ENCODE measurements at regions not wholly inside any gene's neighbourhood (a gene's known extent, or its start where the extent isn't known, plus 50 kb on each side); places are given as distances from the start of the nearest gene placed in this dataset.
"Not testable (repeated sequence)": the region's sequence is repeated elsewhere in the genome, so short reads cannot be mapped to it uniquely, and the experiment has no call there.

DNA sequence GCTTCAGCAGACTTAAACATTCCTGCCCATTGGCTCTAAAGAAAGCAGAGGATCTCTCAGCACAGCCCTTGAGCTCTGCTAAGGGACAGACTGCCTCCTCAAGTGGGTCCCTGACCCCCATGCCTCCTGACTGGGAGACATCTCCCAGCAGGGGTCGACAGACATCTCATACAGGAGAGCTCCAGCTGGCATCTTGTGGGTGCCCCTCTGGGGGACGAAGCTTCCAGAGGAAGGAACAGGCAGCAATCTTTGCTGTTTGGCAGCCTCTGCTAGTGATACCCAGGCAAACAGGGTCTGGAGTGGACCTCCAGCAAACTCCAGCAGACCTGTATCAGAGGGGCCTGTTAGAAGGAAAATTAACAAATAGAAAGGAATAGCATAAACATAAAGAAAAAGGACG lies 485.1 kb downstream of the ATP23 start:
- H3K36me3 Mint-ChIP-seq (ENCODE audit: insufficient read depth); ATAC-seq; H3K4me3 Mint-ChIP-seq; DNase-seq; H3K9me3 Mint-ChIP-seq: not testable (repeated sequence)
- H3K4me1 Mint-ChIP-seq (ENCODE audit: low read depth), result peaks cover 14% of the 10 kb centered on the region
- H3K27me3 Mint-ChIP-seq (ENCODE audit: low read depth), result peaks cover 17% of the 10 kb centered on the region

DNA sequence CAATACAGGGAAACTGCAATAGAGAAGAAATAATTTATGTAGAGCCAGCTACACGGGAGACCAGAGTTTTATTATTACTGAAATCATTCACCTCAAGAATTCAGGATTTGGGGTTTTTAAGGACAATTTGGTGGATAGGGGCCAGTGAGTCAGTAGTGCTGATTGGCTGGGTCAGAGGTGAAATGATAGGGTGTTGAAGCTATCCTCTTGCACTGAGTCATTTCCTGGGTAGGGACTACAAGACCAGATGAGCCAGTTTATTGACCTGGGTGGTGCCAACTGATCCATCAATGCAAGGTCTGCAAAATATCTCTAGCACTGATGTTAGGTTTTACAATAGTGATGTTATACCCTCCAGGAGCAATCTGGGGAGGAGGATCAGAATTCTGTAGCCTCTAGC lies 486.3 kb downstream of the LRIG3 start:
- H3K36me3 Mint-ChIP-seq (ENCODE audit: insufficient read depth), result no peaks in the 10 kb centered on the region
- ATAC-seq, result no peak
- H3K27me3 Mint-ChIP-seq (ENCODE audit: low read depth), result no peaks in the 10 kb centered on the region
- H3K9me3 Mint-ChIP-seq, result no peaks in the 10 kb centered on the region
- H3K4me3 Mint-ChIP-seq, result no peak overlapping the region
- DNase-seq, result no peak
- H3K4me1 Mint-ChIP-seq (ENCODE audit: low read depth), result no peaks in the 10 kb centered on the region

DNA sequence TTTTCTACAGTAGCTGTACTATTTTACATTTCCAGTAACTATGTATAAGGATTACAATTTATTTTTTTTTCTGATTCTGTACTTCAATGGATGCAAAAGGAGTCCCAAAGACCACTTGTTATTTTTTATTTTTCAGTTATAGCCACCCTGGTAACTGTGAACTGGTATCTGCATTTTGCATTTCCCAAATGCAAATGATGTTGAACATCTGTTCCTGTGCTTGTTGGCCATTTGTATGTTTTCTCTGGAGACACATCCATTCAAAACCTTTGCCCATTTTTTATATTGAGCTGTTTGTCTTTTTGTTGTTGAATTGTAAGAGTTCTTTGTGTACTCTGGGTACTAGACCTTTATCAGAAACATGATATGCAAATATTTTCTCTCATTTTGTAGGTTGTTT lies 485.6 kb downstream of the LRIG3 start:
- Mint-ChIP-seq H3K36me3 (ENCODE audit: insufficient read depth) (no peaks in the 10 kb centered on the region), H3K4me1 (ENCODE audit: low read depth) (no peaks in the 10 kb centered on the region), H3K9me3 (no peaks in the 10 kb centered on the region), H3K4me3 (no peak overlapping the region), H3K27me3 (ENCODE audit: low read depth) (no peaks in the 10 kb centered on the region)
- DNase-seq, result no peak
- no peak for ATAC-seq

DNA sequence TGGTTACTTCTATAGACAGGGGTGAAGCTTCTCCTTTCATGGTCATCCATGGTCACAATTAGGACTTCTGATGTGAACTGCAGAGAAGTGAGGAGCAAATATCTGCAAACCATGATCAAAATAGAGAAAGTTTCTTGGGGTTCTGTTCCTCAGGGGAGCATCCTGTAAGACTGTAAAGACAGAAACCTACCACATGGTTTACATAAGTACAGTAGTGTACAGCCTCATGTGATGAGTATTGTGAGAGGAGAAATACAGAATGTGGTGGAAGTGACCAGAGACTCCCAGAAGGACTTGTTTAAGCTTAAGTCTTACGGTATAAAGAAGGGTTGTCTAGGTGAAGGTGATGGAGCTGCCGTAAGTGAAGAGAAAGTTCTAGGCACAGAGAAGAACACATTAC lies 484.7 kb downstream of the LRIG3 start:
- no peaks in the 10 kb centered on the region for H3K36me3 Mint-ChIP-seq (ENCODE audit: insufficient read depth)
- H3K9me3 Mint-ChIP-seq, result no peaks in the 10 kb centered on the region
- no peaks in the 10 kb centered on the region for H3K4me1 Mint-ChIP-seq (ENCODE audit: low read depth)
- H3K27me3 Mint-ChIP-seq (ENCODE audit: low read depth), result no peaks in the 10 kb centered on the region
- H3K4me3 Mint-ChIP-seq, result no peak overlapping the region
- ATAC-seq, result no peak
- DNase-seq, result no peak

DNA sequence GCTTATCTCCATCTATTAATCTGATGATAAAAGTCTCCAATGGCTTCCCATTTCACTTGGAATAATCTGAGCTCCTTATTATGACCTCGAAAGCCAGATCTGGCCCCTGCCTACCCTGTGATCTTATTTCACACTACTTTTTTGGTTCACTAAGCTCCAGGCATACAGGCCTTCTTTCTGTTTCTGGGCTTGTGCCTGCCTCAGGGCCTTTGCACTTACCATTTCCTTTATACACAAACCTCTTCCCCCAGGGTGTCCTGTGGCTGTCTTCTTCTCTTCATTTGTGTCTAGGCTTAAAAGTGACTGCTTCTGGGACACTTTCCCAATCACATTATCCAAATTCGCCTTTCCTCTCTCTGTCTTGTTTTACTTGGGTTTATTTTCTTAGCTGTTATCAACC lies 478.8 kb downstream of the LRIG3 start:
- Mint-ChIP-seq H3K4me3 (no peak overlapping the region), H3K36me3 (ENCODE audit: insufficient read depth) (no peaks in the 10 kb centered on the region), H3K4me1 (ENCODE audit: low read depth) (no peaks in the 10 kb centered on the region), H3K9me3 (no peaks in the 10 kb centered on the region), H3K27me3 (ENCODE audit: low read depth) (no peaks in the 10 kb centered on the region)
- DNase-seq, result no peak
- no peak for ATAC-seq

DNA sequence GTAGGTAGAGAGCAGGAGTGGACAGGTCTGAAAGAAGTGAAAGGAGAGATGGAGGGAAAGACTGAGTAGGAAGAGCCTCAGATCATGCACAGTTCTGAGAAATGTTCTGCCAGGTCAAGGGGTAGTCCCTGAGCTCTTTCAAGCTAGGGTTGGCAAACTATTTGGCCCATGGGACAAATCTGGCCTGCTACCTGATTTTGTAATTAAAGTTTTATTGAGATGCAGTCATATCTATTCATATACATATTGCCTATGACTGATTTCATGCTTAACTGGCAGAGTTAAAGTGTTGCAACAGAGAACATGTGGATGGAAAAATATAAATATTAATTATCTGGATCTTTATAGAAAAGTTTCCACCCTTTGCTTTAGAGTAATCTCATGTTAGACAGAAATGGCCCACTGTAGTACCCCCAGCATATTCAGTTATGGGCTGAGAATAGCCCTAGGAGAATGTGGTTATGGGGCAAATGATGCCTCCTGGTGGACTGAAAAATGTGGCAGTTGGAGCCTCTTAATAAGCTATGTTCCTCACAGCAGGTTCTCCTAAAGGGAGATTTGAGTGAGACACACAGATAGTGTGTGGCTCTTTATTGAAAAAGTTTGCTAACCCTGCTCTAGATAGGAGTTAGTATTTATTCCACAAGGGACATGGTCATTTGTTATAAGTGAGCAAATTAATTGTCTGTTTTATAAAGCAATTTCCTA lies 476.9 kb downstream of the LRIG3 start:
- Mint-ChIP-seq H3K9me3 (no peaks in the 10 kb centered on the region), H3K4me3 (no peak overlapping the region), H3K36me3 (ENCODE audit: insufficient read depth) (no peaks in the 10 kb centered on the region), H3K27me3 (ENCODE audit: low read depth) (peaks cover 2% of the 10 kb centered on the region), H3K4me1 (ENCODE audit: low read depth) (no peaks in the 10 kb centered on the region)
- DNase-seq (no peak), ATAC-seq (no peak)

DNA sequence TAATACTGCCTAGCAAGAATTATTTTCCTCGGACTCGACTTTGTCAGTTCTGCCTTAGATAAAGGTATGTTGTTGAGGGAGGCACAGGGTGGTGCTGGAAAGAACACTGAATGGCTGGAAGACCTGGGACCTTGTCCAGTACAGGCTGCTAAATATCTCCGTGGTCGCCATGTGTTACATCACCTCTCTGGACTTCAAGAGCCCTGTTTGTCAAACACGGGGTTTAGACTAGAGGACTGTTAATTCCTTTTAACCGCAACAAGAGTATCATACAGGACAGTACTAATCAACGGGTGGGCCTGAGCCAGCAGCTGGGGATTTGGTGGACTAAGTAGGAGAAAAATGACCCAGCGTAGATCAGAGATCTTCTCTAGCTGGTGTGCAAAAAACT lies 476.3 kb downstream of the LRIG3 start:
- ATAC-seq, result no peak
- Mint-ChIP-seq H3K9me3 (no peaks in the 10 kb centered on the region), H3K4me1 (ENCODE audit: low read depth) (no peaks in the 10 kb centered on the region), H3K4me3 (no peak overlapping the region), H3K36me3 (ENCODE audit: insufficient read depth) (no peaks in the 10 kb centered on the region), H3K27me3 (ENCODE audit: low read depth) (peaks cover 2% of the 10 kb centered on the region)
- no peak for DNase-seq

DNA sequence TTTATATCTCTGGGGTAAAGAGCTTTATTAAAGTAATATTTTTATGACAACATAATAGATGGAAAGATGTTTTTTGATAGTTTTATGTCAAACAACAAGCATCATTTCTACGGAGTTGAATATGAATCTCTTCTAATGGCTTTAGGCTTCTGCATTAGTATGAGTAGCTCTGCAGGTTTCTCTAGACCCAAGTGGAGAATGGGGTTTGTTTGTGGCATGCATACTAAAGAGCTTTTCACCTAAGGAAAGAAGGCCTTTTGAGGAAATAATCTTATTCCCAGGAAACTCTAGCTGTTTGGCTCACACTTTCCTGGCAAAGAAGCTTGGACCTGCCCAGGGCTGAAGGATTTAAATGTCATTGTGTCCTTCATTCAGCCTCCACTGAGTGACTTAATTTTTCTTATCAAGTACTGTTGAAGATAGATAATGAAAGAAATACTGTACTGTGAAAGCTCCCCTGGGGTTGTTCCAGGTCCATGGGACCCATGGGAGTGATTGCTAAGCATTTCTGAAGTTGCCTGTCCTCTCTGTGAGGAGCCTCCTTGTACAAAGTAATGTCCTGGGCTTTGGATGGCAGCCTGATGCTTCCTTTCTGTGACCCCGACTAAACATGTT lies 469.3 kb downstream of the LRIG3 start:
- no peaks in the 10 kb centered on the region for H3K4me1 Mint-ChIP-seq (ENCODE audit: low read depth)

DNA sequence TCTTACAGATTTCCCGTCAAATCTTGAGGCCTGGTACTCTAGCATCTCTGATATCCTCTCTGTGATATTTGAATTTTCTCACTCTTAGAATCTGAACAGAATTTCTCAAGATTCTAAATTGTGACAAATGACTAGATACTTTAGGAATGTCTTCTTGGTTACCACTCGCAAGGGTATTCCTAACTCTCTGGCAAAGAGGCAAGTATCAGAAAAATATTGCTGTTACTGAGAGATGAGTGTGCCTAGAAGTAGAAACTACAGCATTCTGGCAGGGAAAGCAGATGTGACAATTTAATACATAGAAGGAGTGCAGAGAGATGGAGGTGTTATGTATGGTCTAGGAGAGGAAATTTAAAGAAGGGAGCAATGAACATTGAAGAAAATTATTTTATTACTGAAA lies 467.8 kb downstream of the LRIG3 start:
- no peak for ATAC-seq
- Mint-ChIP-seq H3K36me3 (ENCODE audit: insufficient read depth) (no peaks in the 10 kb centered on the region), H3K4me3 (no peak overlapping the region), H3K9me3 (no peaks in the 10 kb centered on the region), H3K4me1 (ENCODE audit: low read depth) (no peaks in the 10 kb centered on the region), H3K27me3 (ENCODE audit: low read depth) (peaks cover 2% of the 10 kb centered on the region)
- no peak for DNase-seq

More for the DNA sequence above, 469.3 kb downstream of the LRIG3 start:
- H3K9me3 Mint-ChIP-seq, result no peaks in the 10 kb centered on the region
- peaks cover 2% of the 10 kb centered on the region for H3K27me3 Mint-ChIP-seq (ENCODE audit: low read depth)
- no peak for DNase-seq
- no peak overlapping the region for H3K4me3 Mint-ChIP-seq
- no peak for ATAC-seq
- H3K36me3 Mint-ChIP-seq (ENCODE audit: insufficient read depth), result no peaks in the 10 kb centered on the region

DNA sequence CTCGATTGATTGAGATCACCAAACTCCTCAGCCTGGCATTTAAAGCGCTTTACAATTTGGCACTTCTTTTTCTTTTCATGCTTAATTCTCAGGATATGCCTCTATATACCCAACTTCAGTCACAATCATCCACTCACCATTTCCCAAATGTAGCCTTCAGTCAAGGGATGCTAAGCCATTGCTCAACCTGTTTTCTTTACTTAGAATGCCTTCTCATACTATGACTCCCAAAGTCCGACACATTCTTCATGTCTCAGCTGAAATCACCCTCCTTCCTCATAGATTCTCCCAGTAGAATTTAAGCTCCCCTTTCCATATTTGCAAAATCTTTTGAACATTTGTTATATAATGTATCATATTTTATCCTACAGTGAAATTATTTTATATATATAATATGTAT lies 467.0 kb downstream of the LRIG3 start:
- ATAC-seq, result no peak
- Mint-ChIP-seq H3K4me1 (ENCODE audit: low read depth) (no peaks in the 10 kb centered on the region), H3K9me3 (no peaks in the 10 kb centered on the region), H3K36me3 (ENCODE audit: insufficient read depth) (no peaks in the 10 kb centered on the region), H3K4me3 (no peak overlapping the region), H3K27me3 (ENCODE audit: low read depth) (no peaks in the 10 kb centered on the region)
- no peak for DNase-seq

DNA sequence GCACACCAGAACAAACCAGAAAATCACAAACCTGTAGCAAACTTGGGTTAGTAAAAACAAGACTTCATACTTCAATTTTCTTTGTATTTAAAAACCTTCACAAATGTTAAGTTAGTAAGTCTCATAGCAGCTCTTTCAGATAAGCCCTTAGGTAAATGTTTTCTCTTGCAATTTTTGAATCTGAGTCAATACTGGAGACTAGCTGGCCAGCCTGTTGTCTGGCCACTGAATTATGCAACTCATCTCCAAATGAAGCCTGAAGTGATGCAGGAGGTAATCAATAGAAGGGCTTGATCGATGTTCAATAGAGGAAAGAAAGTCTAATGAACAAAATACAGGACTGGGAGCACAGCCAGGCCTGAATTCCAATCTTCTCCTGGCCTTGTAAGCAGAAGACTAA lies 465.2 kb downstream of the LRIG3 start:
- H3K36me3 Mint-ChIP-seq (ENCODE audit: insufficient read depth), result no peaks in the 10 kb centered on the region
- no peak overlapping the region for H3K4me3 Mint-ChIP-seq
- no peaks in the 10 kb centered on the region for H3K9me3 Mint-ChIP-seq
- DNase-seq (no peak), ATAC-seq (no peak)
- peaks cover 3% of the 10 kb centered on the region for H3K27me3 Mint-ChIP-seq (ENCODE audit: low read depth)
- no peaks in the 10 kb centered on the region for H3K4me1 Mint-ChIP-seq (ENCODE audit: low read depth)

DNA sequence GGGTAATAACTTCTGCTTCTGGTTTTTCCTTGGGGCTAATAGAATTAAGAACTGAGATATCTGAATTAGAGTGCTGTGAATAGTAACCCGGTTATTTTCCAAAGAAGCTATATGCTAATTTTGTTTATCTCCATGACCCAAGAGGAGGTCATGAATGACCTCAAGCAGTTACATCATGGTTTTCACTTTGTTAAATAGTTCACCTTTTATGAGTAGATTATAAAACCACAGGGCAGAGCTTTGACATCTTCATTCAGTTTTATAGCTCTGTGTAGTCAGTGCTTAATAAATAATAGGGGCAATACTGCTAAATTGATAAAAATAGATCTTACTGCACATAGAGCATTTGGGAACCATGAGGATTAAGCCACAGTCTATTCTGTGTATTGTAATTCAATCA lies 462.2 kb downstream of the LRIG3 start:
- no peak for ATAC-seq
- DNase-seq, result no peak
- Mint-ChIP-seq H3K9me3 (no peaks in the 10 kb centered on the region), H3K27me3 (ENCODE audit: low read depth) (peaks cover 3% of the 10 kb centered on the region), H3K4me1 (ENCODE audit: low read depth) (no peaks in the 10 kb centered on the region), H3K36me3 (ENCODE audit: insufficient read depth) (no peaks in the 10 kb centered on the region), H3K4me3 (no peak overlapping the region)

DNA sequence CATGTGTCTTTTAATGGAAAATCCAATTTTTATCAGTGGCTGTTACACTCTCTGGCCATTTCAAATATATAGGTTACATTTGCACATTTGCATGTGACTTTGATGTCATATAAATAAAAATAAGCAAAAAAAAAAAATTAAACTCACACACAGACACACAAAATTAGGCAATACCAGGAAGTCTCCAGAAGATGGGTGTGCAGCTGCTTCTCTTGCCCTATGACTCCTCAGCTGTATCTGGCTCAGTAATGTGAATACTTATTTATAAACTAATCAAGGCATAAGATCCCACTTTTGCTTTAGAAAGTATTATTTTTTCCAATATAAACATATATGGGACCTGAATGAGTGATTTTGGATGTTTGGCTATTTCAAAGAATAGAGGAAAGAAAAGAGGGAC lies 461.1 kb downstream of the LRIG3 start:
- Mint-ChIP-seq H3K9me3 (no peaks in the 10 kb centered on the region), H3K27me3 (ENCODE audit: low read depth) (peaks cover 3% of the 10 kb centered on the region), H3K4me1 (ENCODE audit: low read depth) (no peaks in the 10 kb centered on the region), H3K4me3 (no peak overlapping the region), H3K36me3 (ENCODE audit: insufficient read depth) (no peaks in the 10 kb centered on the region)
- DNase-seq, result no peak
- ATAC-seq, result no peak

DNA sequence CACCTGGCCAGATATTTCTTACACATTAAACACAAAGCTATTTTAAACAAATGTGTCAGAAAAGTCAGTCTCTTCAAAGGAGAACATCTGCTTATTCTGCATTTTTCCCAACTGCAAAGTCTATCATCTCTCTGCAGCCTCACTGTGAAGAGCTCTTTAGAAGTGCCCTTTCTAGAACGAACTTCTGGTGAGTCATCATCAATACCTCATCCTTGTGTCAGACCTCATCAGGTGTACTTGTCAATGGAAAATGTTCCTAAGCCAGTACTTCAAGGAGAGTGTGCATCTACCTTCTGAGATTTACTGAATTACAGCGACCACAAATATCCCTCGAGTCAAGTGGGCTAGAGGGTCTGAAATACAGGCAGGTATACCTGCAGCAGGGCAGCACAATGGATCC lies 457.3 kb downstream of the LRIG3 start:
- H3K4me1 Mint-ChIP-seq (ENCODE audit: low read depth), result no peaks in the 10 kb centered on the region
- no peak for DNase-seq
- ATAC-seq, result no peak
- no peaks in the 10 kb centered on the region for H3K36me3 Mint-ChIP-seq (ENCODE audit: insufficient read depth)
- peaks cover 23% of the 10 kb centered on the region for H3K9me3 Mint-ChIP-seq
- H3K27me3 Mint-ChIP-seq (ENCODE audit: low read depth), result peaks cover 3% of the 10 kb centered on the region
- no peak overlapping the region for H3K4me3 Mint-ChIP-seq

DNA sequence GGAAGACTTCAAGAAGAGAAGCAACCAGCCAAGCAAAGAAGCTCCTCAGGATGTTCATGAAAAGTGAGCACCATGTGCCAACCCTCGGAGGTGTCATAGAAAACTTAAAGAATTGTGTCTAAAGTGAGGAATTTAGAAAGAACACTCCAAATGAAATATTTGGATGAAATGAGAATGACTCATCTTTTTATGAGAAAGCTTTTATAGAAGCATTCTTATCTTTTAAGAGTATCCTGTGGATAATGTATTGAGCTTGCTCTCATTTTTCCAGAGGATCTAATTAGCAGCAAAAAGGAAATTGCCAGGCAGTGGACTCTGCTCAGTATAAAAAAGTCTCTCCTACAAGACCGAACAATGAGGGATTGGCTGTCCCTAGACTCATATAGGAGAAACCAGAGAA lies 454.9 kb downstream of the LRIG3 start:
- no peaks in the 10 kb centered on the region for H3K27me3 Mint-ChIP-seq (ENCODE audit: low read depth)

More for the DNA sequence above, 454.9 kb downstream of the LRIG3 start:
- no peak for ATAC-seq
- H3K36me3 Mint-ChIP-seq (ENCODE audit: insufficient read depth), result no peaks in the 10 kb centered on the region
- DNase-seq, result no peak
- H3K9me3 Mint-ChIP-seq, result peaks cover 27% of the 10 kb centered on the region
- no peak overlapping the region for H3K4me3 Mint-ChIP-seq
- no peaks in the 10 kb centered on the region for H3K4me1 Mint-ChIP-seq (ENCODE audit: low read depth)

All from activated T-cell treated with anti-CD3 and anti-CD28 coated beads, Interleukin-2, amount 50 U/mL, for 4 hours (primary cell).